Activated CD4-positive, alpha-beta T cell treated with anti-CD3 and anti-CD28 coated beads, Interleukin-2, amount 10 ng/mL, durations not matched to agents 7 days and 5 days (primary cell): ENCODE measurements at regions not wholly inside any gene's neighbourhood (a gene's known extent, or its start where the extent isn't known, plus 50 kb on each side); places are given as distances from the start of the nearest gene placed in this dataset.

Source experiments
- CTCF ChIA-PET: fragments of 350-600 bp; sonication (Branson Sonifier 250); formaldehyde crosslinking; loops from one replicate; lab custom pipeline; 2021; ENCODE audit warnings: antibody characterized with exemption; lab: Charles Lee
- POLR2A ChIA-PET: fragments of 350-600 bp; sonication (Branson Sonifier 250); formaldehyde crosslinking; loops from one replicate; lab custom pipeline; 2021; ENCODE audit warnings: antibody characterized with exemption; lab: Charles Lee
- DNase-seq: peaks from one replicate; pipeline ENCODE4 v3.0.0-alpha.2; 2020
- H3K27ac Mint-ChIP-seq: one replicate; pipeline ENCODE4 v1.8.0; 2021; ENCODE audit warnings: mild to moderate bottlenecking, moderate library complexity, mixed read lengths
- H3K27me3 Mint-ChIP-seq: one replicate; pipeline ENCODE4 v1.8.0; 2021; ENCODE audit warnings: mixed read lengths
- H3K36me3 Mint-ChIP-seq: one replicate; pipeline ENCODE4 v1.8.0; 2021; ENCODE audit warnings: low read depth, mixed read lengths
- H3K4me1 Mint-ChIP-seq: one replicate; pipeline ENCODE4 v1.8.0; 2021; ENCODE audit warnings: mixed read lengths
- H3K4me3 Mint-ChIP-seq: one replicate; pipeline ENCODE4 v1.8.0; 2021; ENCODE audit warnings: mild to moderate bottlenecking, moderate library complexity, mixed read lengths
- H3K9me3 Mint-ChIP-seq: one replicate; pipeline ENCODE4 v1.8.0; 2021; ENCODE audit warnings: mixed read lengths

DNA sequence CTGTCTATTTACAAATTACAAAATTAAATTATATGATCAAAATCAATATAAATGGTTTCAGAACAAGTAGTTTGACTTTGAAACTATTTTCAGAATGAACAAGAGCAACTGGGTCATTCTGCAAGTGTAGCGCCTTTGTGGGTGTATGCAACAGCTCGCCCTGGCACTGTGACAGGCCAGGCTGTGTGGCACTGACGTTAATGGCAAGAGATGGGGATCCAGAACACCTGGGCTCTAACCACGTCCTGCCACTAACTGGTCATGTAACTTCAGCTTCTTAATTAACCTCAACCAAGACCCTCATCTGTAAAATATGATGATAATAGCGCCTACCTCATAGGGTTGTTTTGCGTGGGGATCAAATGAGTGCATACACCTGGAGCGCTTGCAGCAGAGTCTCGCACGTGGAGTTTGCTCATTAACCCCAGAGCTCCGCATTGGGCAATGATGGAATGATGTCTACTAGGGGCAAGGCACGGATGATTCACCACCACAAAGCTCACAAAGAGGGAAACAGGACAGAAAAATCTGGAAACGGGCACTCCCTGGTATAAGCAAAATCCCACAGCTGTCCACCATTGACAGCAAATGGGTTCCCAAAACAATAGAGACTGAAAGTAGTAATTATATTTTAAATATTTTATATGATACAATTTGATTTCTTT is 639.4 kb downstream of the SEMA5A start:
- H3K36me3 Mint-ChIP-seq, result no peaks in the 10 kb centered on the region
- H3K4me1 Mint-ChIP-seq, result no peaks in the 10 kb centered on the region
- H3K27me3 Mint-ChIP-seq, result no peaks in the 10 kb centered on the region
- no peak overlapping the region for H3K27ac Mint-ChIP-seq
- DNase-seq, result no peak
- peaks cover 5% of the 10 kb centered on the region for H3K9me3 Mint-ChIP-seq
- ChIA-PET CTCF (no interaction called here), POLR2A (no interaction called here)
- H3K4me3 Mint-ChIP-seq, result no peak overlapping the region

DNA sequence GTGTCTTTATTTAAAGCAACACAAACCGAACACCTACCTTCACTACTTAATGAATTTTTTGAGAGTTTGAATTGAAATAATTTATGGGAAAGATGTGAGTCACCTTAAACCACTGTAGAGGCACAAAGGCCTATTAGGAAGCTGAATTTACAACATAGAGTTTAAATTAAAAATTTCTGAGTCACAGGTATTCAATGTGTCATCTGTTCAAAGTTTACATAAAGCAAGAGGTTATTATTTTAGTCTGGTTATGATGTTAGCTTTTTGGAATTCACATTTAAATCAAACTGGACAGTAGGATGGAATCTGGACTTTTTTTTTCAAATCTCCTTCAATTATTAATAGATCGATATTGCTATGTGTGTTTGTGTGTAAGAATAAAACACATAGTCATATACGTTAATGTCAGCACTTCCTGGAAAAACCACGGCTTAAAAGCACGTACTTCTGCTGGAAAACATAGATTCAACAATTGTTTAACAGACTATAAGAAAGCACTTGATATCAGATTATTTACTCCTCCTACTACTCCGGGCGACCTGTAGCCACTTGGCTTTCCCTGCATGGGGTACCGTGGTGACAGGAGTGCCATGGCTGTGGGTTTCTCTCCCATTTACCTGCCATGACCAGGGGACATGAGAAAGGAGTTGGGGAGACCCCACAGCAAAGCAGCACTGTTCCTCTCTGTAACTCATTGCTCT is 638.6 kb downstream of the SEMA5A start:
- ChIA-PET POLR2A (no interaction called here), CTCF (interaction anchor here (0.7 to 1.2 kb wide), 3 partner anchors 22 to 365 kb away, joined by 3 read pairs; no protein-coding TSS in a partner anchor)
- H3K4me3 Mint-ChIP-seq, result no peak overlapping the region
- H3K4me1 Mint-ChIP-seq, result no peaks in the 10 kb centered on the region
- H3K27me3 Mint-ChIP-seq, result no peaks in the 10 kb centered on the region
- no peaks in the 10 kb centered on the region for H3K36me3 Mint-ChIP-seq
- no peak overlapping the region for H3K27ac Mint-ChIP-seq
- H3K9me3 Mint-ChIP-seq, result peaks cover 5% of the 10 kb centered on the region
- no peak for DNase-seq

DNA sequence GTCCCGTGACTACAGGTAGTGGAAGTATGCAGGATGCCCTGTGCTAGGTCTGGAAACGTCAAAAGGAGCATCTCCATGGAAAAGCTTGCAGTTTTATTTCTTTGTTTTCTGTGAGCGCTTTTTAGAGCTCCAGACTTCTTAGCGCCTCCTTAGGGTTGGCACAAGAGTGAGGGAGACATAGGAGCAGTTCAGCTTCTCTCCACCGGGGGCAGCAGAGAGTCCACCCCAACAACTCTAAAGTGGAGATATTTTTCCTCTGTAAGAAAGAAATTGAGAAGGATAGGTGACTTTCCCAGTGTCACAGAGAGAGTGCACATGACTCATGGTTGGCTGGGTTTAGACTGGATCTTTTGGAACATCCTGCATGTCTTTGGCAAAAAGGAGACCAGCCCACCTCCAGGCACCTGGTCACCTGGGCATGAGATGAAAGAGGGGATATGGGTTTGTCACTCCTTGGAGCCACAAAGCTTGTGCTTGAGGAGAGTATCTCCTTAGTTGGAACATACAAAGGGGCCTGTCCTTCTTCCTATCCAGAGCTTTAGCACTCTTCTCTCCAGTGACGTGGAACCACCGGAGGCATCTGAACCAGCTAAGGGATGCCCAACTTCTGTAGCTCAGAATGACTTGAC is 637.7 kb downstream of the SEMA5A start:
- Mint-ChIP-seq H3K4me3 (no peak overlapping the region), H3K27ac (no peak overlapping the region), H3K4me1 (no peaks in the 10 kb centered on the region), H3K27me3 (no peaks in the 10 kb centered on the region), H3K9me3 (peaks cover 5% of the 10 kb centered on the region), H3K36me3 (no peaks in the 10 kb centered on the region)
- POLR2A ChIA-PET, result no interaction called here
- DNase-seq, result peak; percentile 11
- CTCF ChIA-PET, result interaction anchor here (0.7 to 1.2 kb wide), 3 partner anchors 23 to 364 kb away, joined by 3 read pairs; no protein-coding TSS in a partner anchor

DNA sequence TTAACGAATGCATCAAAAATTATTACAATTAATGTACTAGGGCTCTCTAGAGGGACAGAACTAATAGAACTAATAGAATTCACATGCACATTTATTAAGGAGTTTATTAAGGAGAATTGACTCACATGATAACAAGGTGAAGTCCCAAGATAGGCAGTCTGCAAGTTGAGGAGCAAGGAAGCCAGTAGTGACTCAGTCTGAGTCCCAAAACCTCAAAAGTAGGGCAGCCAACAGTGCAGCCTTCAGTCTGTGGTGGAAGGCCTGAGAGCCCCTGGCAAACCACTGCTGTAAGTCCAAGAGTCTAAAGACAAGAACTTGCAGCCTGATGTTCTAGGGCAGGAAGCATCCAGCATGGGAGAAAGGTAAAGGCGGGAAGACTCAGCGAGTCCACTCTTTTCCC is 633.8 kb downstream of the SEMA5A start:
- Mint-ChIP-seq H3K36me3 (no peaks in the 10 kb centered on the region), H3K4me1 (no peaks in the 10 kb centered on the region), H3K4me3 (no peak overlapping the region), H3K9me3 (peaks cover 2% of the 10 kb centered on the region), H3K27me3 (no peaks in the 10 kb centered on the region), H3K27ac (no peak overlapping the region)
- ChIA-PET CTCF (no interaction called here), POLR2A (no interaction called here)
- DNase-seq, result no peak

DNA sequence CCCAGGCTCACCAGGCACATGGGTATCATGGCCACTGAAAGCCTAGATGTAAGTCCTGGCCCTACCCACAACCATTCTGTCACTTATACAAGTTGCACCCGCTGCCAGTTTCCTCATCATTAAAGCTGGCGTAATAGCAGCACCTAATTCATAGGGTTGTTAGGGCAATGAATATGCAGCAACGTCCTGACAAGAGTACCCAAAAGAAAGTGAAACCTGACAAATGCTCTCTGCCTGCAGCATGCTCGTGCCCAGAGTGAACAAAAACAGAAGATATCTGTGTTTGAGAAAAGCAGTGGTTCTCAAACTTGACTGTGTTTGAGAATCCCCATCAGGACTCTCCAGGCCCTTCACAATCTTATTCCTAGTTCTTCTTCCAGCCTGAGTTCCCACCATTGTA is 632.4 kb downstream of the SEMA5A start:
- Mint-ChIP-seq H3K36me3 (no peaks in the 10 kb centered on the region), H3K9me3 (peaks cover 2% of the 10 kb centered on the region), H3K27ac (no peak overlapping the region), H3K4me1 (no peaks in the 10 kb centered on the region), H3K4me3 (no peak overlapping the region), H3K27me3 (no peaks in the 10 kb centered on the region)
- ChIA-PET POLR2A (no interaction called here), CTCF (no interaction called here)
- DNase-seq, result no peak

DNA sequence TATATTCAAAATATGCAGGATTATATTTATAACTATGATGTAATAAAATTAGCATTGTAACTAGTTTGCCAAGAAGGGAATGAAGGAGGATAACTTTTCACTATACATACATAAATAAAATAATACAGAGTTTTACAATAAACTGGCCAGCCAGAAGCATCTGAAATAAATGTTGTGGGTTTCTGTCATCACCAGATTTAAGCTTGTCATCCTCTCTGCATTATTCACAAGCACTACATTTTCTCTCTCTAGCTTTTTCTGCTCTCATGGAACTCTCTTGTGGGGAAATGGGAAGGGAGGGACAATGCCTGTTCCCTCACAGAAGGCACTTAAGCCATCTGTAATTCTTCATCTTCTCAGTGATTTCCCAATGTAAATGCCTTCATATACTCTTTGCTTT is 626.8 kb downstream of the SEMA5A start:
- H3K27ac Mint-ChIP-seq, result no peak overlapping the region
- DNase-seq, result no peak
- H3K4me1 Mint-ChIP-seq, result no peaks in the 10 kb centered on the region
- no peak overlapping the region for H3K4me3 Mint-ChIP-seq
- no peaks in the 10 kb centered on the region for H3K27me3 Mint-ChIP-seq
- no peaks in the 10 kb centered on the region for H3K9me3 Mint-ChIP-seq
- POLR2A ChIA-PET, result no interaction called here
- no peaks in the 10 kb centered on the region for H3K36me3 Mint-ChIP-seq
- CTCF ChIA-PET, result no interaction called here

DNA sequence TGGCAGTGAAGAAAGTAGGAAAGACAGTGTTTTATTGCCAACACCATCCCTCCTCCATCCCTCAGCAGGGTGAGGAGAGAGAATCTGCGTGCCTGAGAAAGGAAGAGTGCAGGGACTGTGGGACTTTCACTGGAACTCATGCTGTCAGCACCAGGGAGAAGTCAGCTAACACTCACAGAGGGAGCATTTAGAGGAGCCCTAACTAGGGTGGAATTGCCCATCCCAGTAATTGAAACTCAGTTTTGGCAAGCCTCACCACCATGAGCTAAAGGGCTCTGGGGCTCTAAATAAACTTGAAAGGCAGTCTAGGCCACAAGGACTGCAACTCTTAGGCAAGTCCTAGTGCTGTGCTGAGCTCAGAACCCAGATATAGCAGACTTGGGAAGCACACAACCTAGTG is 622.3 kb downstream of the SEMA5A start:
- Mint-ChIP-seq H3K9me3 (peaks cover 3% of the 10 kb centered on the region), H3K36me3 (no peaks in the 10 kb centered on the region), H3K27ac (no peak overlapping the region), H3K4me3 (no peak overlapping the region), H3K4me1 (no peaks in the 10 kb centered on the region), H3K27me3 (no peaks in the 10 kb centered on the region)
- no peak for DNase-seq
- ChIA-PET POLR2A (no interaction called here), CTCF (interaction anchor here (0.6 kb wide), 1 partner anchor 1330 kb away, joined by 3 read pairs; no protein-coding TSS in a partner anchor)

DNA sequence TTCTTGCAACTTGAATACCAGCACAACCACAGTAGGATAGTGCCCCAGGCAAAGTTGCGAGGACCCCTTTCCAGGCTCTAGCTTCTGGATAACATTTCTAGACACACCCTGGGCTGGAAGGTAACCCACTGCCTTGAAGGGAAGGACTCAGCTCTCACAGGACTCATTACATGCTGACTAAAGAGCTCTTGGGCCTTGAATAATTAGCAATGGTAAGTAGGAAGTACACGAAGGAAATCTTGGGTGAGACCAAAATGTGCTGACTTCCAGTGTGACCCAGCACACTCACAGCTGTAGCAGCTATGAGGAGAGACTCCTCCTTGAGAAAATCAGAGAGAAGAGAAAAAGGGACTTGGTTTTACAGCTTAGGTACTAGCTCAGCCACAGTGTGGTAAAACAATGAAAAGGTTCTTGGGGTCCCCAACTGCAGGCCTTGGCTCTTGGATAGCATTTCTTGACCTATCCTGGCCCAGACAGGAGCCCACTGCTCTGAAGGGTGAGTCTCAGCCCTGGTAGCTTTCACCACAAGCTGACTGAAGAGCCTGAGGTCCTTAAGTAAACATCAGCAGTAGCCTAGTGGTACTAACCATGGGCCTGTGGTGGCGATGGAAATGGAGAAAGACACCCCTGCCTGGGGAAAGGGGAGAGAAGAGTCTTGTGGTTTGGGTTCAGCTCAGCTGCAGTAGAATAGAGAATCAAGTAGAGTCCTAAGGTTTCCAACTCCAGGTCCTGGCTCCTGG is 621.7 kb downstream of the SEMA5A start:
- CTCF ChIA-PET, result interaction anchor here (0.6 kb wide), 1 partner anchor 1330 kb away, joined by 3 read pairs; no protein-coding TSS in a partner anchor
- no peak for DNase-seq
- Mint-ChIP-seq H3K9me3 (peaks cover 6% of the 10 kb centered on the region), H3K4me1 (no peaks in the 10 kb centered on the region), H3K36me3 (no peaks in the 10 kb centered on the region), H3K4me3 (no peak overlapping the region), H3K27me3 (no peaks in the 10 kb centered on the region), H3K27ac (no peak overlapping the region)
- POLR2A ChIA-PET, result no interaction called here

DNA sequence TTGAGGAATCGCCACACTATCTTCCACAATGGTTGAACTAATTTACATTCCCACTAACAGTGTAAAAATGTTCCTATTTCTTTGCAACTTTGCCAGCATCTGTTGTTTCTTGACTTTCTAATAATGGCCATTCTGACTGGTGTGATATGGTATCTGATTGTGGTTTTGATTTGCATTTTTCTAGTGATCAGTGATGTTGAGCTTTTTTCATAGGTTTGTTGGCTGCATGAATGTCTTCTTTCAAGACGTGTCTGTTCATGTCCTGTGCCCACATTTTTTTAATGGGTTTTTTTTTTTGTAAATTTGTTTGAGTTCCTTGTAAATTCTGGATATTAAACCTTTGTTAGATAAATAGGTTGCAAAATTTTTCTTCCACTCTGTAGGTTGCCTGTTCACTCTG is 615.9 kb downstream of the SEMA5A start:
- ChIA-PET CTCF (no interaction called here), POLR2A (no interaction called here)
- no peaks in the 10 kb centered on the region for H3K36me3 Mint-ChIP-seq
- no peaks in the 10 kb centered on the region for H3K27me3 Mint-ChIP-seq
- peaks cover 10% of the 10 kb centered on the region for H3K9me3 Mint-ChIP-seq
- peak overlapping the region; percentile 41 for H3K27ac Mint-ChIP-seq
- H3K4me1 Mint-ChIP-seq, result no peaks in the 10 kb centered on the region
- DNase-seq, result no peak
- H3K4me3 Mint-ChIP-seq, result no peak overlapping the region

DNA sequence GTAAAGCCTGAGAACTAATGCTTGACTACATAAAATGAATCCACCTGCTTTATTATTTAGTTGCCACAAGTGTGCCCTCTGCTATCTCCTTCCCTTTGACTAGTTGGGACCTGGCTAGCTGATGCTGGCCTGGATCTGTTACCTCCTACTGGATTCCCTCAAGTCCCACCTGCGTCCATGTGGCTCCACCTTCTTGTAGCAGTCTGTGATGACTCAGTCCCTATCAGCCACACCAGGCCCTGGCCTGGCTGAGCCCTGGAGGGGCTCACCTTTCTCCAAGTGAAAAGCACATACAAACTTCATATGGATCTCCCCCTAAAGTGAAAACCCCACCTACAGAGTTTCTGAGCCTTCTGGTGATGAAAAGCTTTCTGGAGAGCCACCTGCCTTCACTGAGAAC is 611.4 kb downstream of the SEMA5A start:
- ChIA-PET POLR2A (no interaction called here), CTCF (no interaction called here)
- Mint-ChIP-seq H3K4me1 (no peaks in the 10 kb centered on the region), H3K4me3 (no peak overlapping the region), H3K27me3 (no peaks in the 10 kb centered on the region), H3K9me3 (peaks cover 9% of the 10 kb centered on the region), H3K27ac (no peak overlapping the region), H3K36me3 (no peaks in the 10 kb centered on the region)
- DNase-seq, result no peak

DNA sequence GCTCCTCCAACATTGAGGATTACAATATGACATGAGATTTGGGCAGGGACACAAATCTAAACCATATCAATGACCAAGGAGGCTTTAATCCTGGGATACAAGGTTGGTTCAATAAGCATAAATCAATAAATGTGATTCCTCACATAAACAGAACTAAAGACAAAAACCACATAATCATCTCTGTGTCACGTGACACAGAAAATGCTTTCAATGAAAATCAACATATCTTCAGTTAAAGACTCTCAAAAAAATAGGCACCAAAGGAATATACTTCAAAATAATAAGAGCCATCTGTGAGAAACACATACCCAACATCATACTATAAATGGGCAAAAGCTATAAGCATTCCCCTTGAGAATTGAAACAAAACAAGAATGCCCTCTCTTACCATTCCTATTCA is 604.9 kb downstream of the SEMA5A start:
- Mint-ChIP-seq H3K27ac (no peak overlapping the region), H3K36me3 (no peaks in the 10 kb centered on the region), H3K9me3 (peaks cover 12% of the 10 kb centered on the region), H3K4me3 (no peak overlapping the region), H3K4me1 (no peaks in the 10 kb centered on the region), H3K27me3 (no peaks in the 10 kb centered on the region)
- CTCF ChIA-PET, result no interaction called here
- DNase-seq, result no peak
- POLR2A ChIA-PET, result no interaction called here

DNA sequence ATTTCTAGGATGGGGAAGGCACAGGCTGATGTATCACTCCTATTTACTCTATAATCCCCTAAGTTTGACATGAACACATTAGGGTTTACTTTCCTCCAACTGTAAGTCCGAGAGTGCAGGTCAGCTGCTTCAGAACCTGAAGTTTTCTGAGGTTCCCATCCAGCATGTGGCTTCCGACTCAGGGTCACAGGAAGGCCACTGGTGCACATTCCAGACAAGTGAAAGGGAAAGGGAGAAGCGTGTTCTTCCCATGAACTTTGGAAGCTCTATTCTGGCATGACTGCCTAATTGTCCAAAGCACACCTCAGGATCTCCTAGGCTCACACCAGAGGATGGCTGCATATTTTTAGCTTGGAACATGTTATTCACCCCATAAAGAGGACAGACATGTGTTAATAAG is 602.6 kb downstream of the SEMA5A start:
- CTCF ChIA-PET, result no interaction called here
- no peaks in the 10 kb centered on the region for H3K4me1 Mint-ChIP-seq
- H3K9me3 Mint-ChIP-seq, result peaks cover 12% of the 10 kb centered on the region
- POLR2A ChIA-PET, result no interaction called here
- H3K27ac Mint-ChIP-seq, result no peak overlapping the region
- no peaks in the 10 kb centered on the region for H3K27me3 Mint-ChIP-seq
- no peak for DNase-seq
- no peaks in the 10 kb centered on the region for H3K36me3 Mint-ChIP-seq
- H3K4me3 Mint-ChIP-seq, result no peak overlapping the region

DNA sequence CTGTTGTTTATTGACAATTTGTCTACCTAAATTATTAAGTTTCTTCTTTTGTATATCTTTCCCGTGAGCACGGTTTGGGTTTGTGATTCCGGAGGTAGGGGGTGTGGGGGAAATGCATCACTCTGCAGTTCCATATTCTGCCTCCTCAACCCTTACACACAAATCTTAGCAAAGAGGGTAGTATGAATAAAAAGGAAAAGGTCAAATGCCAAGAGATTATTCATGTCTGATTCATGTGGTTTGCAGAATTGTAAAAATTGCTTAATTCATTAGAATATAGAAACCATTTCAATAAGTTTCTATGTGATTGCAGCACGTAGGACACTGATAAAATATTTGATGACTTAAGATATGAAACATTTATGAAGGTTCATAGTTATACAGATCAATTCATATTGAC is 601.9 kb downstream of the SEMA5A start:
- ChIA-PET CTCF (no interaction called here), POLR2A (no interaction called here)
- DNase-seq, result no peak
- Mint-ChIP-seq H3K27ac (no peak overlapping the region), H3K4me1 (no peaks in the 10 kb centered on the region), H3K36me3 (no peaks in the 10 kb centered on the region), H3K4me3 (no peak overlapping the region), H3K9me3 (peaks cover 12% of the 10 kb centered on the region), H3K27me3 (no peaks in the 10 kb centered on the region)
